ENCODE measurements at regions not wholly inside any gene's neighbourhood (a gene's known extent, or its start where the extent isn't known, plus 50 kb on each side); places are given as distances from the start of the nearest gene placed in this dataset.

DNA sequence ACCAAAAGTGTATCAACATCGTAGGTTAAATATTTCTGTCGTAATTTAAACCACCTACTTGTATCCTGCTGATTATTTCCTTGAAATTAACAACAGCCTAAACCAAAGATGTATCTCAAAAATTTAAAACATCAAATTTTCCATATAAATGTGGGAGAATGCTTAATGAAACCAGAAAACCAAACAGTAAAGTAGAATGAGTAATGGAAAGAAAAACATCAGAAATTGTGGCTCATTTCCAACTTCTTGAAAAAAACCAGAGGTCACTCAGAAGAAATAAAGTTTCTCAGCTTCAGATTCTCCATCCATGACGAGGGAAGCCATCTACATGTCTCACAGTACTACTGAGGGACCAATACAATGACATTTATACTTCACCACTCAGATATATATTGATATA lies 296.5 kb downstream of the NOL4 start:
- DNase-seq, result no peak
- no peaks in the 10 kb centered on the region for H3K36me3 ChIP-seq
- H3K9ac ChIP-seq (ENCODE audit: low read depth in 2 of 2, low read length in 2 of 2), result no peak overlapping the region
- H3K27ac ChIP-seq, result no peak overlapping the region
- no peaks in the 10 kb centered on the region for H3K9me3 ChIP-seq
- H3K4me3 ChIP-seq, result no peak overlapping the region
- intact Hi-C loops (cut with DNase I), result no loop called here
- H3K4me1 ChIP-seq, result no peaks in the 10 kb centered on the region
- H3K27me3 ChIP-seq, result no peaks in the 10 kb centered on the region
- TF ChIP-seq, protein P1, sequence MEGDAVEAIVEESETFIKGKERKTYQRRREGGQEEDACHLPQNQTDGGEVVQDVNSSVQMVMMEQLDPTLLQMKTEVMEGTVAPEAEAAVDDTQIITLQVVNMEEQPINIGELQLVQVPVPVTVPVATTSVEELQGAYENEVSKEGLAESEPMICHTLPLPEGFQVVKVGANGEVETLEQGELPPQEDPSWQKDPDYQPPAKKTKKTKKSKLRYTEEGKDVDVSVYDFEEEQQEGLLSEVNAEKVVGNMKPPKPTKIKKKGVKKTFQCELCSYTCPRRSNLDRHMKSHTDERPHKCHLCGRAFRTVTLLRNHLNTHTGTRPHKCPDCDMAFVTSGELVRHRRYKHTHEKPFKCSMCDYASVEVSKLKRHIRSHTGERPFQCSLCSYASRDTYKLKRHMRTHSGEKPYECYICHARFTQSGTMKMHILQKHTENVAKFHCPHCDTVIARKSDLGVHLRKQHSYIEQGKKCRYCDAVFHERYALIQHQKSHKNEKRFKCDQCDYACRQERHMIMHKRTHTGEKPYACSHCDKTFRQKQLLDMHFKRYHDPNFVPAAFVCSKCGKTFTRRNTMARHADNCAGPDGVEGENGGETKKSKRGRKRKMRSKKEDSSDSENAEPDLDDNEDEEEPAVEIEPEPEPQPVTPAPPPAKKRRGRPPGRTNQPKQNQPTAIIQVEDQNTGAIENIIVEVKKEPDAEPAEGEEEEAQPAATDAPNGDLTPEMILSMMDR (IDR thresholded peaks at IDR 0.05), result no peak

DNA sequence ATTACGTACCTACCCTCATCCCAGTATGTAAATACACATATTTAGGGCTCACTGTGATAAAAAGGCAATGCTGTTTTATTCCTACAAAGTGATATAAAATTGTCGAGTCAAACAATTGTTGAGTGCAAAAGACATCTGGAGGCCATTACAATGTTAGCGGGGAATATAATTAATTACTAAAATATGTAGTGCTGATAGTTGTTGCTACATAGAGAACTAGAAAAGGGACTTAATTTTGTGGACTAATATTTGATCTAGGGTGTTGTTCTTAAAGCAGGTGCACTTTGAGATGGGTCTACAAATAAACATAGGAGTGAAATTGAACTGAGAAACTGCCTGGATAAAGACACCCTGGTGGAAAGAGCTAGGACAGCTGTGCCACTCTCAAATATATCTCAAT lies 300.1 kb downstream of the NOL4 start:
- Histone ChIP-seq H3K27me3 (no peaks in the 10 kb centered on the region), H3K4me3 (no peak overlapping the region), H3K4me1 (no peaks in the 10 kb centered on the region), H3K9ac (ENCODE audit: low read depth in 2 of 2, low read length in 2 of 2) (no peak overlapping the region), H3K9me3 (no peaks in the 10 kb centered on the region), H3K27ac (no peak overlapping the region), H3K36me3 (no peaks in the 10 kb centered on the region)
- no peak for DNase-seq
- TF ChIP-seq, protein P1 (IDR thresholded peaks at IDR 0.05), result no peak
- intact Hi-C loops (cut with DNase I), result no loop called here

DNA sequence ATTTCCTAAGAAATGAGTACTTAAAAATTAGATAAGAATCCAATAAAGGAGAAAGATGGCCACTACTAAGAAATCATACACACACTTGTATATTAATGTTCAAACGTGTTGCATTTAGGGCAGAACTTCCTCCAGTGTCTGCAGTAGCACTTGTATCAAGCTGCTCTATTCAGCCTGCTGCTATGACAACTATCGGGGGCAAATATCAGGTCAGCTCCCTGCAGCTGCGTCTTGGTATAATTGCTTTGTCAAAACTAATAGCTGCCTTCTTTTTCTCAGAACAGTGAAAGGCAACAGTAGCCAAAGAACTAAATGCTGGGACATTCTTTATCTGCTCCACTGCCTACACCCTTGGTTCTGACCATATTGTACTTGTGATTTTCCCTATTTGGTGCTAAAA lies 300.7 kb downstream of the NOL4 start:
- Histone ChIP-seq H3K9ac (ENCODE audit: low read depth in 2 of 2, low read length in 2 of 2) (no peak overlapping the region), H3K36me3 (no peaks in the 10 kb centered on the region), H3K27ac (no peak overlapping the region), H3K9me3 (no peaks in the 10 kb centered on the region), H3K27me3 (no peaks in the 10 kb centered on the region), H3K4me1 (no peaks in the 10 kb centered on the region), H3K4me3 (no peak overlapping the region)
- TF ChIP-seq, protein P1 (IDR thresholded peaks at IDR 0.05), result no peak
- DNase-seq, result no peak
- intact Hi-C loops (cut with DNase I), result no loop called here

DNA sequence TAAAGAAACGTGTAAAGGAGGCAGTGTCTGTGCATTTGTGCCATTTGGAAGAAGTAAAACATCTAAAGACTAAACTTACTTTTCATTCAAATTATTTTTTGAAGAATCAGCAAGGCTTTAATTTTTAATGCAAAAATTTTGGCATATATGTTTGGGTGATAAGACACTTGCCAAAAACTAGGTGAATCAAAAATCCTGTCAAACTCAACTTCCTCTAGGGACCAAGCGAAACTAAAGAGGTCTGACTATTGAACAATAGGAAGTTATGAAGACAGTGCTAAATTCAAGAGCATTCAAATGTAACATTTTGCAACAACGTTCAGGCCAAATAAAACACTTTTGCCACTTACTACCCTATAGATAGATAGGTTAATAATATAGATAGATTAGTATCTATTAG lies 306.1 kb downstream of the NOL4 start:
- H3K4me1 ChIP-seq, result no peaks in the 10 kb centered on the region
- H3K9me3 ChIP-seq, result no peaks in the 10 kb centered on the region
- H3K27me3 ChIP-seq, result no peaks in the 10 kb centered on the region
- no peaks in the 10 kb centered on the region for H3K36me3 ChIP-seq
- no peak overlapping the region for H3K9ac ChIP-seq (ENCODE audit: low read depth in 2 of 2, low read length in 2 of 2)
- DNase-seq, result no peak
- intact Hi-C loops (cut with DNase I), result no loop called here
- TF ChIP-seq, protein P1 (IDR thresholded peaks at IDR 0.05), result no peak
- no peak overlapping the region for H3K27ac ChIP-seq
- no peak overlapping the region for H3K4me3 ChIP-seq

DNA sequence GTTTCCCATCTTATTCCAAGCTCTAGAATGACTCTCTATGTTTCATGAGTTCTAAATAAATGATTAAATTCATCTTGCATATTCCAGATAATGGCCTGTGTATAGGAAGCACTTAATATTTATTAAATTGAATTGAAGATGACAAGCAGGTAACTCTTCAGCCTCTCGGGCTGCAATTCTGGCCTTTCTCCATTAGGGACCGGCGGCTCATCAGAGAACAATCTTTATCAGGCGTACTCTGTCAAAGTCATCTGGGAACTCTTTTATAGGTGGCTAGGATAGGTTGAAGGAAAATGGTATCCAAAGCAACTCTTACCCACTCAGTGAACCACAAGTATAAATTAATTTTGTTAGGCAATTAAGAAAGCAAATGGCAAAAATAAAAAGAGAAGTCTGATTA lies 308.5 kb downstream of the NOL4 start:
- no peaks in the 10 kb centered on the region for H3K4me1 ChIP-seq
- H3K9me3 ChIP-seq, result no peaks in the 10 kb centered on the region
- DNase-seq, result no peak
- TF ChIP-seq, protein P1 (IDR thresholded peaks at IDR 0.05), result no peak
- no peak overlapping the region for H3K4me3 ChIP-seq
- no peak overlapping the region for H3K9ac ChIP-seq (ENCODE audit: low read depth in 2 of 2, low read length in 2 of 2)
- intact Hi-C loops (cut with DNase I), result no loop called here
- H3K27me3 ChIP-seq, result no peaks in the 10 kb centered on the region
- H3K27ac ChIP-seq, result no peak overlapping the region
- H3K36me3 ChIP-seq, result no peaks in the 10 kb centered on the region

DNA sequence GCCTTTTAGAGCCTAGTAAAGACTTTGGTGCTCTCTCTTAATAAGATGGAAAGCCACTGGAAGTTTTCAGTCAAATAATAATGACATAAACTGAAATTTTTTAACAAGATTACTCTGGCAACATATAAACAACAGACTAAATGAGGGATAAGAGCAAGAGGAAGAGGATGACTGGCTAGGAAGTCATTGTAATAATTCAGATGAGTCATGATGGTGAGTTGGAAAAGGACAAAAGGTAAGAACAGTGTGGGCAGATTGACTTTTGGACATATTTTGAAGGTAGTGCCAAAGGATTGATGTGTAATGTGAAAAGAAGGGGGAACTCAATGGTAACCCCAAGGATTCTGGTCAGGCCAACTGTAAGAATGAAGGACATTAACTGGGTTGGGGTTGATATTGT lies 310.3 kb downstream of the NOL4 start:
- no peak for DNase-seq
- Histone ChIP-seq H3K27ac (no peak overlapping the region), H3K4me3 (no peak overlapping the region), H3K9ac (ENCODE audit: low read depth in 2 of 2, low read length in 2 of 2) (no peak overlapping the region), H3K9me3 (no peaks in the 10 kb centered on the region), H3K36me3 (no peaks in the 10 kb centered on the region), H3K4me1 (no peaks in the 10 kb centered on the region), H3K27me3 (no peaks in the 10 kb centered on the region)
- TF ChIP-seq, protein P1 (IDR thresholded peaks at IDR 0.05), result no peak
- intact Hi-C loops (cut with DNase I), result no loop called here
